Neural crest cell (in vitro differentiated cells): ENCODE measurements at regions not wholly inside any gene's neighbourhood (a gene's known extent, or its start where the extent isn't known, plus 50 kb on each side); places are given as distances from the start of the nearest gene placed in this dataset.
A peak's percentile ranks its signal among the peaks of the same experiment; 100 is the strongest.

Experiments
- DNase-seq: peaks from one replicate; pipeline ENCODE4 v3.0.0; 2021; ENCODE audit warnings: low read depth, mixed read lengths, low spot score
- H3K27ac Mint-ChIP-seq: one replicate; pipeline ENCODE4 v1.8.0; 2021; ENCODE audit warnings: mild to moderate bottlenecking, mixed read lengths; ENCODE audit not compliant: unreplicated experiment
- H3K27me3 Mint-ChIP-seq: 2 replicates; pipeline ENCODE4 v1.8.0; 2021; ENCODE audit warnings: low read depth, mild to moderate bottlenecking, mixed read lengths
- H3K36me3 Mint-ChIP-seq: 2 replicates; pipeline ENCODE4 v1.8.0; 2021; ENCODE audit warnings: low read depth, mild to moderate bottlenecking, mixed read lengths
- H3K4me1 Mint-ChIP-seq: 2 replicates; pipeline ENCODE4 v1.8.0; 2021; ENCODE audit warnings: mixed read lengths
- H3K4me3 Mint-ChIP-seq: one replicate; pipeline ENCODE4 v1.8.0; 2021; ENCODE audit warnings: mild to moderate bottlenecking, mixed read lengths
- H3K9me3 Mint-ChIP-seq: 2 replicates; pipeline ENCODE4 v1.8.0; 2021; ENCODE audit warnings: mixed read lengths
- TF ChIP-seq, protein P1 (sequence below): fragments of 200-600 bp; sonication (generic); conservative IDR thresholded peaks from 2 replicates; pipeline ENCODE4 v1.5.0; 2021; ENCODE audit warnings: antibody characterized with exemption, mild to moderate bottlenecking

DNA sequence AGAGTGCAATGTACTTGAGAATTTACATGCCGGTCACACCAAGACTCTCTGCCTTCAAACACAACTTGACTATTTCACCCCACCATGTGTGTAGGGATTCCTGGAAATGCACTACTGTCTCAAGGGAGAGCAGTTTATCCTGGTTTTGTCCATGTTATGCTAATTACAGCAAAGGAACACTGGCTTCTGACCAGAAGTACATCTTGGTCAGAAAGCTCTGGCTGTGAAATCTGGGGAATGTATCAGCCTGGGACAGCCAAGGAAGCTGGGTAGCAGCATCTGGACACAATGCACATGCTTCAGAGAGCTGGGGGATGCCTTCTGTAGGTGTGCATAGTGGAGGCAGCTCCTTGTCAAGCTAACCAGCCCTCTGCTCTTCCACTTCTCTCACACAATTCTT is 1432.6 kb upstream of the TENM3 start:
- no peak for DNase-seq
- peaks cover 2% of the 10 kb centered on the region for H3K9me3 Mint-ChIP-seq
- no peaks in the 10 kb centered on the region for H3K36me3 Mint-ChIP-seq
- H3K27me3 Mint-ChIP-seq = no peaks in the 10 kb centered on the region
- no peak overlapping the region for H3K27ac Mint-ChIP-seq
- TF ChIP-seq, protein P1, sequence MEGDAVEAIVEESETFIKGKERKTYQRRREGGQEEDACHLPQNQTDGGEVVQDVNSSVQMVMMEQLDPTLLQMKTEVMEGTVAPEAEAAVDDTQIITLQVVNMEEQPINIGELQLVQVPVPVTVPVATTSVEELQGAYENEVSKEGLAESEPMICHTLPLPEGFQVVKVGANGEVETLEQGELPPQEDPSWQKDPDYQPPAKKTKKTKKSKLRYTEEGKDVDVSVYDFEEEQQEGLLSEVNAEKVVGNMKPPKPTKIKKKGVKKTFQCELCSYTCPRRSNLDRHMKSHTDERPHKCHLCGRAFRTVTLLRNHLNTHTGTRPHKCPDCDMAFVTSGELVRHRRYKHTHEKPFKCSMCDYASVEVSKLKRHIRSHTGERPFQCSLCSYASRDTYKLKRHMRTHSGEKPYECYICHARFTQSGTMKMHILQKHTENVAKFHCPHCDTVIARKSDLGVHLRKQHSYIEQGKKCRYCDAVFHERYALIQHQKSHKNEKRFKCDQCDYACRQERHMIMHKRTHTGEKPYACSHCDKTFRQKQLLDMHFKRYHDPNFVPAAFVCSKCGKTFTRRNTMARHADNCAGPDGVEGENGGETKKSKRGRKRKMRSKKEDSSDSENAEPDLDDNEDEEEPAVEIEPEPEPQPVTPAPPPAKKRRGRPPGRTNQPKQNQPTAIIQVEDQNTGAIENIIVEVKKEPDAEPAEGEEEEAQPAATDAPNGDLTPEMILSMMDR = no peak
- H3K4me1 Mint-ChIP-seq = peaks cover 6% of the 10 kb centered on the region
- no peak overlapping the region for H3K4me3 Mint-ChIP-seq

DNA sequence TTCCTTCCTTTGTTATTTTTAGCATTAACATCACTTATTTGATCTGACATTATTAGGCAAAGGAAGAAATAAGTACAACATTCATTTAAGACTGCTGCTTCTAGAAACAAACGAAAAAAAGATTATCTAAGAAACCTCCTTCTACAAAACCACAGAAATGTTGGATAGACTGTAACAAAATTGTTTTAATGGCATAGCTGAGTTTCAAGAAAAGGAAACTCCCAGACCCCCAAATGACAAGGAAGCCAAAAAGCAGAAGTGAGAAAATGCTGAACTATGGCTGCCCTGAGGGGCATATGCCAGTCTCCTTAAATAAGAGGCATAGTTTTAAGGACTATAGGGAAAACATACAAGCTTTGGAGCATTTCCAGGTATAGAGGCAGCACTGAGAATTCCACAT is 1431.6 kb upstream of the TENM3 start:
- Mint-ChIP-seq H3K27me3 (no peaks in the 10 kb centered on the region), H3K4me3 (no peak overlapping the region), H3K9me3 (peaks cover 2% of the 10 kb centered on the region), H3K27ac (no peak overlapping the region), H3K4me1 (peaks cover 6% of the 10 kb centered on the region), H3K36me3 (no peaks in the 10 kb centered on the region)
- no peak for DNase-seq
- TF ChIP-seq, protein P1 = no peak

GRCh38 chr4:180812783-180813182 is 1430.4 kb upstream of the TENM3 start:
- Mint-ChIP-seq H3K4me1 (peaks cover 6% of the 10 kb centered on the region), H3K9me3 (peaks cover 2% of the 10 kb centered on the region), H3K4me3 (no peak overlapping the region), H3K27me3 (no peaks in the 10 kb centered on the region), H3K27ac (no peak overlapping the region), H3K36me3 (no peaks in the 10 kb centered on the region)
- DNase-seq = no peak
- TF ChIP-seq, protein P1 = no peak

DNA sequence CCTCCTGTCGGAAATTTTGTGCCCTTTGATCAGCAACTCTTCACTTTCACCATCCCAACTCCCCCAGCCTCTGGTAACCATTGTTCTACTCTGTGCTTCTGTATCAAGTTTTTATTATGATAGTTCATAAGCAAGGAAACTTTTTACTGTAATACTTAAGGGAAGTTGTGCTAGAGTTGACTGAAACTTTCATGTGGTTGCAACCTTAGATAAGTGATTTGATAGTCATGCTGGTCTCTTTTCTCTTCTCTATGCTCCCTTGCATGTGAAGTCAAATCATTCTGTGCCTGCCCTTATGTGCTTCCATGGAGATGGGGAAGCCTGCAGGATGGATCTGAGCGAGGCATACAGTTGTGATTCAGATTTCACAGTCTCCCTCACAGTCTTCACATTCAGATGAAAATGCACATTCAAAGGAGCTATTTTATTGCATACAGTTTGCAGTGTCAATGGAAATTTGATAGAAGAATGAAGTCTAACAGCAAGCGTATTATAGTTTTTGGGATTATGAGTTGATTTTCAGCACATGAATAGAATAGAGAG is 1428.3 kb upstream of the TENM3 start:
- no peaks in the 10 kb centered on the region for H3K36me3 Mint-ChIP-seq
- DNase-seq = no peak
- H3K4me1 Mint-ChIP-seq = peaks cover 6% of the 10 kb centered on the region
- no peak overlapping the region for H3K4me3 Mint-ChIP-seq
- TF ChIP-seq, protein P1 = no peak
- no peaks in the 10 kb centered on the region for H3K27me3 Mint-ChIP-seq
- H3K9me3 Mint-ChIP-seq = peaks cover 2% of the 10 kb centered on the region
- peak overlapping the region; percentile 74 for H3K27ac Mint-ChIP-seq

DNA sequence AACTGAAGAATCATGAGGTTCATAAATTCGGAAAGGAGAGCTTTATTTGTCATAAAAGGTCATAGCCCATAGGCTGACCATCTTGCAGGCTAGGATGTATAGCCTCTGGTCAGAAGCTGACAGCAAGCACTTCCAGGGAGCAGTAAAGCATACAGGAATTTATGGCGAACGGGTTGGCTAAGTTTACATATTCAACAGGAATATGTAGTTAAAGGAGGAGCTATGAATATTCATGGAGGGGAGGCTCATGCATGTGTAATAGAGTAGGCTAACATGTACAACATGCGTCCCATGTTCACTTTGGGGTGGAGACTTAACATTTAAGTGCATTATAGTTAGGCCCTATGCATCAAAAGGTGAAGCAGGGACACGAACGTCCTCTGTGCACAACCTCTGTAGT is 1425.7 kb upstream of the TENM3 start:
- Mint-ChIP-seq H3K4me3 (no peak overlapping the region), H3K36me3 (no peaks in the 10 kb centered on the region), H3K4me1 (peaks cover 6% of the 10 kb centered on the region), H3K27ac (no peak overlapping the region), H3K9me3 (peaks cover 2% of the 10 kb centered on the region), H3K27me3 (no peaks in the 10 kb centered on the region)
- DNase-seq = no peak
- TF ChIP-seq, protein P1 = no peak
